Chondrocyte (in vitro differentiated cells): ENCODE measurements at regions not wholly inside any gene's neighbourhood (a gene's known extent, or its start where the extent isn't known, plus 50 kb on each side); places are given as distances from the start of the nearest gene placed in this dataset.
"Not testable (repeated sequence)": the region's sequence is repeated elsewhere in the genome, so short reads cannot be mapped to it uniquely, and the experiment has no call there.

Experiments used
- DNase-seq: peaks from one replicate; pipeline ENCODE4 v3.0.0; 2021; ENCODE audit warnings: mixed read lengths, low spot score
- H3K27ac Mint-ChIP-seq: one replicate; pipeline ENCODE4 v1.8.0; 2021; ENCODE audit warnings: mild to moderate bottlenecking, moderate library complexity, mixed read lengths; ENCODE audit not compliant: unreplicated experiment
- H3K27me3 Mint-ChIP-seq: 2 replicates; pipeline ENCODE4 v1.8.0; 2021; ENCODE audit warnings: low read depth, mixed read lengths
- H3K36me3 Mint-ChIP-seq: 2 replicates; pipeline ENCODE4 v1.8.0; 2021; ENCODE audit warnings: low read depth, mixed read lengths
- H3K4me1 Mint-ChIP-seq: 2 replicates; pipeline ENCODE4 v1.8.0; 2021; ENCODE audit warnings: low read depth, mild to moderate bottlenecking, mixed read lengths
- H3K4me3 Mint-ChIP-seq: one replicate; pipeline ENCODE4 v1.8.0; 2021; ENCODE audit warnings: mild to moderate bottlenecking, moderate library complexity, mixed read lengths; ENCODE audit not compliant: unreplicated experiment
- H3K9me3 Mint-ChIP-seq: 2 replicates; pipeline ENCODE4 v1.8.0; 2021; ENCODE audit warnings: low read depth, mixed read lengths
- TF ChIP-seq, protein P1 (sequence below): fragments of 200-600 bp; sonication (generic); IDR thresholded peaks from 2 replicates; pipeline ENCODE4 v1.5.0; 2021; ENCODE audit warnings: antibody characterized with exemption, mild to moderate bottlenecking, moderate library complexity

DNA sequence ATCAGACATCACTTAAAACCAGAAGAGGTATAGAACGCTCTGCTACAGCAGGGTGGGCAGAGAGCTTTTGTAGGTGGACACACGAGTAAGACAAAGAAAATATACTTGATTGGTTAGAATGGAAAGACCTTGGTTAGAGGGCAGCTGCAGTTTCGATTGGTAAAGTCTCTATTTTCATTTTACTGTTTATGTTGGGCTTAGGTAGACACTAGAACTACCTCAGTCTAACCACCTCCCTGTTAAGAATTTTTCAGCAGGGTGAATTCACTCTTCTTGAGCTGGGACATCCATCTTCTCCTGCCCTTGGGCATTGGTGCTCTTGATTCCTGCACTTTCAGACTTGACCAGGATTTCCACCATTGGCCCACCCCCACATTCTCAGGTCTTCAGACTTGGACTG, 116.3 kb downstream of the BASP1 start:
- Mint-ChIP-seq H3K4me1 (peaks cover 17% of the 10 kb centered on the region), H3K9me3 (peaks cover 22% of the 10 kb centered on the region), H3K36me3 (no peaks in the 10 kb centered on the region), H3K27me3 (no peaks in the 10 kb centered on the region), H3K27ac (no peak overlapping the region), H3K4me3 (no peak overlapping the region)
- TF ChIP-seq, protein P1, sequence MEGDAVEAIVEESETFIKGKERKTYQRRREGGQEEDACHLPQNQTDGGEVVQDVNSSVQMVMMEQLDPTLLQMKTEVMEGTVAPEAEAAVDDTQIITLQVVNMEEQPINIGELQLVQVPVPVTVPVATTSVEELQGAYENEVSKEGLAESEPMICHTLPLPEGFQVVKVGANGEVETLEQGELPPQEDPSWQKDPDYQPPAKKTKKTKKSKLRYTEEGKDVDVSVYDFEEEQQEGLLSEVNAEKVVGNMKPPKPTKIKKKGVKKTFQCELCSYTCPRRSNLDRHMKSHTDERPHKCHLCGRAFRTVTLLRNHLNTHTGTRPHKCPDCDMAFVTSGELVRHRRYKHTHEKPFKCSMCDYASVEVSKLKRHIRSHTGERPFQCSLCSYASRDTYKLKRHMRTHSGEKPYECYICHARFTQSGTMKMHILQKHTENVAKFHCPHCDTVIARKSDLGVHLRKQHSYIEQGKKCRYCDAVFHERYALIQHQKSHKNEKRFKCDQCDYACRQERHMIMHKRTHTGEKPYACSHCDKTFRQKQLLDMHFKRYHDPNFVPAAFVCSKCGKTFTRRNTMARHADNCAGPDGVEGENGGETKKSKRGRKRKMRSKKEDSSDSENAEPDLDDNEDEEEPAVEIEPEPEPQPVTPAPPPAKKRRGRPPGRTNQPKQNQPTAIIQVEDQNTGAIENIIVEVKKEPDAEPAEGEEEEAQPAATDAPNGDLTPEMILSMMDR = no peak
- no peak for DNase-seq

DNA sequence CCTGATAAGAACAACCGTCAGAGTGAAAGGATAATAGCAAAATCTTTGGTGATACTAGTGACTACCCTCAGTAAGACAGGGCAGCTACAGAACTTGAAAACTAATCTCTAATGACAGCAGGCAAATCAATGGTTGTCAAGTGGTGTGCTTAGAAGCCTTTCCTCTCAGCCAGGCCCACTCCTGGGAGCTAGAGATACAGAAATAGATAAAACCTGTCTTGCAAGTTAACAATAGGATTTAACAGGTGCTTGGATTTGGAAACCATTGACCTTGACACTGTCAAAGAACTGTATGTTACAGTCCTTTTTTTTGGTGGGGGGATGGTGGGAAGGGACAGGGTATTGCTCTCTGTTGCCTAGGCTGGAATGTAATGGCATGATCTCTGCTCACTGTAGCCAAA, 118.6 kb downstream of the BASP1 start:
- Mint-ChIP-seq H3K4me1 (peaks cover 29% of the 10 kb centered on the region), H3K9me3 (peaks cover 25% of the 10 kb centered on the region), H3K4me3 (no peak overlapping the region), H3K27me3 (no peaks in the 10 kb centered on the region), H3K27ac (no peak overlapping the region), H3K36me3 (no peaks in the 10 kb centered on the region)
- TF ChIP-seq, protein P1 = no peak
- no peak for DNase-seq

DNA sequence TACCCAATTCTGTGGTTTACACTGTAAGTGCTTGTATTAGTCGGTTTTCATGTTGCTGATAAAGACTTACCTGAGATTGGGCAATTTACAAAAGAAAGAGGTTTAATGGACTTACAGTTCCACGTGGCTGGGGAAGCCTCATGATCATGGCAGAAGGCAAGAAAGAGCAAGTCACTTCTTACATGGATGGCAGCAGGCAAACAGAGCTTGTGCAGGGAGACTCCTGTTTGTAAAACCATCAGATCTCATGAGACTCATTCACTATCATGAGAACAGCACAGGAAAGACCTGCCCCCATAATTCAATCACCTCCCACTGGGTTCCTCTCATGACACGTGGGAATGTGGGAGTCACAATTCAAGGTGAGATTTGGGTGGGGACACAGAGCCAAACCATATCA, 119.3 kb downstream of the BASP1 start:
- peaks cover 22% of the 10 kb centered on the region for H3K9me3 Mint-ChIP-seq
- H3K4me3 Mint-ChIP-seq, H3K27ac Mint-ChIP-seq, H3K36me3 Mint-ChIP-seq, DNase-seq, H3K27me3 Mint-ChIP-seq: not testable (repeated sequence)
- H3K4me1 Mint-ChIP-seq = peaks cover 32% of the 10 kb centered on the region

DNA sequence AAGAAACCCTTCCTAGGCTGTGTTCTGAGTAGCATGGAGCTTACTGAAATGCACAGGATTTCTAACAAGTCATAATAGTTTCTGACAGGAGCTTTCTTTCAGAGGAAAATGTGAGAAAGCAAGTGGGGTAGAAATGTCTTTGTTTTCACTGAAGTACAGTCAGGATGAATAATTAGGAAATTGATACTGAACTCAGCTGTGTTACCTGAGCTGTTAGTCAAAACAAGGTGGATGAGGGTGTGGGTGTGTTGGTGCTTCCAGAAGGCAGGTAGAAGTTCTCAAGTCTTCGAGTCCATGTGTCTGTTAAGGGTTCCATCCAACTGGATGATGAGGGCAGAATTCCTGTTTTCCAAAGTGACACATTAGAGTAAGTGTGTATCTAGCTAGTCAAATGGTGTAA, 122.4 kb downstream of the BASP1 start:
- H3K4me1 Mint-ChIP-seq = peaks cover 27% of the 10 kb centered on the region
- TF ChIP-seq, protein P1 = no peak
- no peak overlapping the region for H3K27ac Mint-ChIP-seq
- peaks cover 18% of the 10 kb centered on the region for H3K9me3 Mint-ChIP-seq
- H3K27me3 Mint-ChIP-seq = no peaks in the 10 kb centered on the region
- H3K4me3 Mint-ChIP-seq = no peak overlapping the region
- no peak for DNase-seq
- H3K36me3 Mint-ChIP-seq = no peaks in the 10 kb centered on the region

DNA sequence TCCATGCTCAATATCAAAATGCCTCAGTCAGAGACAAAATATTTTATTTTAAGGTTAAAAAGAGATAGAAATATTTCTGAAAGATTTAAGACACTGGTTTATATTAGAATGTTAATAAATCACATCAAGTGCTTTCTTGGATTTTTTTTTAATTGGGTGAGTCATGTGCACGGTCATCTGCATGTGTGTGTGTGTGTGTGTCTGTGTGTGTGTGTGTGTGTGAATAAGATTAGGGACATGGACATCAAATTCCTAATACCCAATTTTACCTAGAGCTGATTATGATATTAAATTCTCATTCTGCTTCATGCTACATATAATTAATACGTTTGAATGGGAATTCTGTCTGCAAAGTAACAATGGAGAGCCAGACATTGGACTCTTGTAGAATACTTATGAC, 122.9 kb downstream of the BASP1 start:
- H3K4me3 Mint-ChIP-seq = no peak overlapping the region
- no peaks in the 10 kb centered on the region for H3K27me3 Mint-ChIP-seq
- H3K4me1 Mint-ChIP-seq = peaks cover 27% of the 10 kb centered on the region
- TF ChIP-seq, protein P1 = no peak
- no peak for DNase-seq
- peaks cover 18% of the 10 kb centered on the region for H3K9me3 Mint-ChIP-seq
- no peaks in the 10 kb centered on the region for H3K36me3 Mint-ChIP-seq
- no peak overlapping the region for H3K27ac Mint-ChIP-seq

DNA sequence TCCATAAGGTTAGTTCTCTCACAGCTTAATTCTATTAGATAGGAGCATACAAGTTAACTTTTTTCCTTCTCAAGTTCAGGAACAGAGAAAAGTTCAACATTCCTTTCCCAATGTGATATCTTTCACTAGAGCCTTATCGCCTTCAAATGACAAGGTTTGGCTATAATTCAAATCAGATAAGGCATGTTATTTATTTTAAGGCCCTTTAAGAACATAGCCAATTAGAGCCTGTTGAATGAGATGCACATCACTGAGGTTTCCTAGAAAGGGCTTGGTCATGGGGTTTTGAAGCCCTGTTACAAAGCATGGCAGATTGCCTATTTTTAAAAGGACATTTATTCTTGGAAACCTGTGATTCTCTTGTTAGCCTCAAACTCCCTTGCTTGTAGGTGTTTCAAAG, 123.4 kb downstream of the BASP1 start:
- Mint-ChIP-seq H3K27ac (no peak overlapping the region), H3K9me3 (peaks cover 18% of the 10 kb centered on the region)

More for the DNA sequence above, 123.4 kb downstream of the BASP1 start:
- Mint-ChIP-seq H3K4me1 (peaks cover 27% of the 10 kb centered on the region), H3K36me3 (no peaks in the 10 kb centered on the region), H3K27me3 (no peaks in the 10 kb centered on the region), H3K4me3 (no peak overlapping the region)
- no peak for DNase-seq
- TF ChIP-seq, protein P1 = no peak
